ENCODE measurements at regions not wholly inside any gene's neighbourhood (a gene's known extent, or its start where the extent isn't known, plus 50 kb on each side); places are given as distances from the start of the nearest gene placed in this dataset.
A peak's percentile ranks its signal among the peaks of the same experiment; 100 is the strongest.

DNA sequence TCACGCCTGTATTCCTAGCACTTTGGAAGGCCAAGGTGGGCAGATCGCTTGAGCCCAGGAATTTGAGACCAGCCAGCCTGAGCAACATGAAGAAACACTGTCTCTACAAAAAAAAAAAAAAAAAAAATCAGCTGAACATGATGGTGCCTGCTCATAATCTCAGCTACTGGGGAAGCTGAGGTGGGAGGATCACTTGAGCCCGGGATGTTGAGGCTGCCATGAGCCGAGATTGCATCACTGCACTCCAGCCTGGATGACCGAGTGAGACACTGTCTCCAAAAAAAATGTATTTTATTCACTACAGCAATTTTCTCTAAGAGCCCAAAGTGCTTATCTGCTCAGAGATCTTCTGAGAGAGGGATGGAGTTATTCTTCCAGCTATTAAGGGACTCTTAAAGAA lies 215.8 kb upstream of the PPP3CA start:
- no peak for DNase-seq

DNA sequence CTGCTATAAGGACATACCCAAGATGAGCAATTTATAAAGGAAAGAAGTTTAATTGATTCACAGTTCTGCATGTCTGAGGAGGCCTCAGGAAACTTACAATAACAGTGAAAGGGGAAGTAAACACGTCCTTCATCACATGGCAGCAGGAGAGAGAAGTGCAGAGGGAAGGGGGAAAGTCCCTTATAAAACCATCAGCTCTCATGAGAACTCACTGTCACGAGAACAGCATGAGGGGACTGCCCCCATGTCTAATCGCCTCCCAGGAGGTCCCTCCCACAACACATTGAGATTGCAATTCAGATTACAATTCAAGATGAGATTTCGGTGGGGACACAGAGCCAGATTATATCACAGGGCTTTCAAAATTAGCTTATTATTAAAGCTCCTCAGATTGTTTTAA lies 209.5 kb upstream of the PPP3CA start:
- no peak for DNase-seq

DNA sequence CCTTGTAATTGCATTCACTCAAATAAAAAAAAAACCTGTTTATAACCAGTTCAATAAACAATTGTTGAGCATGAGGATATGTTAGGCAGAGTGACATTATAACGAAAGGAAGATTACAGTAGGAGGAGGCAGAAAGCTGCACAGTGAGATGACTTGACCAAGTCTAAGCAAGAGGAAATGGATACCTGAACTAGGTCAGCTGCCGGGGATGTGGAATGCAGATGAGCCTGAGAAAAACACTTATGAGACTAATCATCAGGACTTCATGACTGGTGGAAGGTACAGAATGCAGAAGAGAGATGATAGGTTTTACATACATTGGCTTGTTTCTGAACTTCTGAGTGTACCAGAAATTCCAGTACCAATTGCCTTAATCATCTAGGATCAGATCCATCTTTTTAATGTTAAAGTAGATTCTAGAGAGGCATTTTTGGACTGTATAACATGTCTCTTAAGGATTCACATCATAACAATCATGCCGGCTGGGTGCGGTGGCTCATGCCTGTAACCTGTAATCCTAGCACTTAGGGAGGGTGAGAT lies 208.1 kb upstream of the PPP3CA start:
- DNase-seq: no peak

DNA sequence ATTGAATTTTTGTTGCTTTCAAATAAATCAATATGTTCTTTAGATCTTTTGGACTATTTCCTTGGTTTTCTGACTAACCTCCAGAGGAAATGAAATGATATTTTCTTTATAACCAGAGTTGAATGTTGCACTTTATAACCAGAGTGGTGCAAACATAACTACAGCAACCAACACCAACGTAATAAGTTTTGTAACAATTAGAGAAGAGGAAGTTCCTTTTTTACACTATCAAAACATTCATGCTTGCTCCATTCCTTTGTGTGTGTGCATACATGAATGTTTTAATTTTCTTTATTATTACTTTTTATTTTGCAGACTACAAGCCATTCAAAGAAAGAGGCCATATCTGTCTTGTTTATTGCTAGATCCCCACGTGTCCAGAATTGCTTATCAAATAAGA lies 193.0 kb upstream of the PPP3CA start:
- no peak for DNase-seq

DNA sequence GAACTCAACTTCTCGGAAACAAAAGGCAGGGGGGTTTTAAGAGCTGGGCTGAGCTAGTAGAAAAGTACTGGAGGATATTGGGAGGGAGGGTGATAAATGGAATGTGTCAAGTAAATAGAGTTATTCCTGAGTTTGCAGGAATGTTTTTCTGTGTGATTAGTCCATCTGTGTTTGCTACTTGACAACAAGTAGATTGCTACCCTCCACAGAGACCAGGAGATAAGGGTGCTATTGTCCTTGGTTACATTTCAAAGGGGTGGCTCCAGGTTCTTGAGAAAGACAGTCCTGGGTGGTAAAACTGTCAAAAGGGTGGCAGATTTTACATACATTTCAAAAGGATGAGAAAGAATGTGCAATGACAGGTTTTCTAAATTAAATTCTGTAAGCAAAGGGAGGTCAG lies 181.2 kb upstream of the PPP3CA start:
- no peak for DNase-seq

DNA sequence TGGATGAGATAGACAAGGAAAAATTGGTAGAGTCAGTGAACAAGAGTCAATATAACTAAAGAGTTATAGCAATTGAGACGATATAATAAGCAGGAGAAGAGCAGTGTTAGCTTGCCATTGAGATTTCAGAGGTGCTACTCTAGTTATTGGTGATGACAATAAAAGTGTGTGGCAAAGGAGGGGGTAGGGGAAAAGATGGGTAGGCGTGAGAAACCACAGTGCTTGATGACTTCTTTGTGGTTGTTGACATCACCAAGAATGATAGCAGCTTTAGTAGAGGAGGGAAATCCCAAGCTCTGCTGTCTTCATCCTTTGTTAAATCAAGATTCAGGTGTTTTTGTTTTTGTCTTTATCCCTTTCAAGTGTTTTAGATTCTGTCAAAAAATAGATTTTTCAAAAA lies 179.9 kb upstream of the PPP3CA start:
- DNase-seq: no peak

DNA sequence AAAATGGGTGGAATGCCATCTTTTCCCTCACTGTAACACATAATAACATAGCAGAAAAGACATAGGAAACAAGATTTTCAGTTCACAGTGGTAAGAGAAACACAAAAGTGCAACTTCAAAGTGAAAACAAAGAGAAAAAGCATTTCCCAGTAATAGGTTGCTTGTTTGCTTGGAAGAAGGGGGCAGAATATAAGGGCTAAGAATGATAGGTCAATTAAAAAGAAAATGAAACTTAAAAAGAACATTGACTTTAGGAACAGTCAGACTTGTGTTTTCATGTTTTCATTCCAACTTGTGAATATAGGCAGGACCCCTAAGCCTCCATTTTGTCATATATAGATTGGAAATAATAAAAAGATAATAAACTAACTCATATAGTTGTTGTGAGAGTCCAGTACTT lies 168.2 kb upstream of the PPP3CA start:
- no peak for DNase-seq

DNA sequence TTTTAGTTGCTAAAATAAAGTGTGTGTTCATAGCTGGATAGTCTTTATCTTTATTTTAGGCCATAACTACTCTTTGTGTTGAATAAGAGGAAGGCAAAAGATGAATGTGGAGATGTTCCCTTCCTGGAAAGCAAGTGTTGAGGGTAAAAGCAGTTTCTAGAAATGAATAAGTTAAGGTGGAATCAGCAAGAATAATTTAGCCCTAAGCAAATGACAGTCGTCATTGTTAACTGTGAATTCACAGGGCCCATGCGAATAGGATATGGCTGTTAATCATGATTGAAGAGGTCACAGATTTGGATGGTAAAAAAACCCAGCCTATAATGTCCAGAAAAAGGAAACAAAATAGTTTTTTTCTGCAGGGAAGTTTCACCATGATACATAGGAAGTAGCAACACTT lies 167.8 kb upstream of the PPP3CA start:
- DNase-seq: no peak

DNA sequence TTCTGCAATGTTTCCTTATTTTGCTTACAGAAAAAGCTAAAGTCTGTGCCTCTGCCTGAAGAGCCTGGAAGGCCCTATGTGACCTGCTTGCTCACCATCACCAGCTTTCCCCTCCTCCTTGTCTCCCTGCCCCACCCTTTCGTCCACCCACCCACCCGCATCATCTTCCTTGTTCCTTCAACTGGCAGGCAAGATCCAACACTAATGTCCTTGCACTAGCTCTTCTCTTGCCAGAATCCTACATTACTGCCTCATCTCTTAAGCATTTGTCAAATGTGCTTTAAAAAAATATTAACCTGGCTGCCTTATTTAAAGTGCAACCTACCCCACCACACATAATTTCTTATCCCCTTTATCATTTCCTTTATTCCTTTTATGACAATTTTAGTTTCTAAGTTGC lies 165.1 kb upstream of the PPP3CA start:
- no peak for DNase-seq

DNA sequence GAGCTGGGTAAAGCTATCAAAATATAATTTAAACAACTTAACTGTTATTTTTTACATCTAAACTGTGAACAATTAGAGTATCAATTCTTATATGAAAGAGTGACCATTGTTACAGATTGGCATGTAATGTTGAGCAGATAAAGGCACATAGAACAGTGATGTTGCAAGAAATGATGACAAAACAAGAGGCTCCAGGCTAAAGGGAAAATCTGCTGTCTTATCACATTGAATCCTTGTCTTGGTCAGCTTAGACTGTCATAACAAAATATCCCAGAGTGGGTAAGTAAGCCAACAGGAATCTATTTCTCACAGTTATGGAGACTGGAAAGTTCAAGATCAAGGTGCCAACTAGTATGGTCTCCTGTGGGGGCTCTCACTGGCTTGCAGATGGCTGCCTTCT lies 154.1 kb upstream of the PPP3CA start:
- DNase-seq: no peak

DNA sequence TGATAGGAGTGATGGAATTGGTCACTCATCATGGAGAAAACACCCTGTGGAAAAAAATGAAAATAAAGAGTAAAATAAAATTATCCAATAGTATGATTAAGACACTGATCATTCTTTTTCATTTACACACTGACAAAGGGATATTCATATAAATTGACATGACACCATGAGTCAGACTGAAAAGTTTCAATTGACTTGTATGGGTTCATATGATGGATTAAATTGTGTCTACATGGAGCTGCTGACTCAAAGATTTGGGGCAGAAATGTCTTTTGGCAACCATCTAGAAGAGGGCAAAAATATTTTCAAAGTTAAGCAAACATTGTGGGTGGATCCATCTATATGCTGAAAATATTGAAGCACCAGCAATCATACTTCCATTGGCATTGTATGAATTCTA lies 153.4 kb upstream of the PPP3CA start:
- no peak for DNase-seq

DNA sequence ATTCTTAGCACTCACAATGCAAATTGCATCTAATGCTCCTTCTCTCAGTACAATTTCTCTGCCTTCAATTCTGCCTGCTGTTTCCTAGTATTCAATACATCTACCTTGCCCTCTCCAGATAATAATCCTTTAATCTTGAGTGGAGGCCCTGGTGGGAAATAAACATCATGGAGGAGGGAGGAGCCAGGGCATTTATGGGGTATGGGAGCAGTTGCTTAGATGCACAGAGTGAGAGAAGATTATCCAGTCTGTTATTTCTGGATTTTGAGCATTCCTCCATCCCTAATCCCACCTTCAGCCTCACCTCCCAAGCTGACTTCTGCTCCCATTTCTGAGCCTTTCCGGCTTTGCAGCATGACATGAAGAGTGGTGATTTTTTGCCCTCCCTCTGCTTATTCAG lies 127.9 kb upstream of the PPP3CA start:
- DNase-seq: no peak

DNA sequence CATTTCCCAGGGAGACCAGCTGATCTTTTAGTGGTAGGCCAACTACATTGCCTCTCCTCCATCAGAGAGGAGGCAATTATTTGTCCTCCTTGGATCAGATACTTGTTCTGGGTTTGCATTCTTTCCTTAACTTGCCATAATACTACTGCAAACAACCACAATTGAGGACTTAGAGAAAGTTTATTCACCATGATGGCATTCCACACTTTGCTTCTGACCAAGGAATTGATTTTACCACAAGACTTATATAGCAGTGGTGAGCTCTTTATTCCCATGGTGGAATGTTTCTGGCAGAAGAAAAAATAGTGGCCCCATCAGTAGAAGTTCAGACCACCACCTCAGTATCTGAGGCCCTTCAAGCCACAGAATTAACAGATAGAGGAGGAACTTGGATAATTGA lies 123.9 kb upstream of the PPP3CA start:
- no peak for DNase-seq

DNA sequence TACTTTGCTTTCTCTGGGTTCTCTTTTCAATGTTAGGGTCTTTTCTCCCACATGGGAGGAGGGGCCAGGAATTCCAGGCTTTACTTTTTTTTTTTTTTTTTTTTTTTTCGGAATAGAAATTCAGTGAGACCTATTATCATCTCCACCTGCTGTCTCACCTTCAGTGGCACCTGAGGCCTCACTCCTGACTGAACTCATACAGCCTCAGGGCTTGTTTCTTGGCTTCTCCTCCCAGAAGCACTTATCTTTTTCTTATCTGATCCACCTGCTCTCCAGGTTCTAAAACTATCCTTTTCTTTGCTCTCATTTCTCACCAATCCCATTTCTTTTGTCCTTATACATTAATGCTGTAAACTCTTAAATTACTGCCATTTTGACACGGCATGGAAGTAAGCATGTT lies 117.3 kb upstream of the PPP3CA start:
- DNase-seq: no peak

DNA sequence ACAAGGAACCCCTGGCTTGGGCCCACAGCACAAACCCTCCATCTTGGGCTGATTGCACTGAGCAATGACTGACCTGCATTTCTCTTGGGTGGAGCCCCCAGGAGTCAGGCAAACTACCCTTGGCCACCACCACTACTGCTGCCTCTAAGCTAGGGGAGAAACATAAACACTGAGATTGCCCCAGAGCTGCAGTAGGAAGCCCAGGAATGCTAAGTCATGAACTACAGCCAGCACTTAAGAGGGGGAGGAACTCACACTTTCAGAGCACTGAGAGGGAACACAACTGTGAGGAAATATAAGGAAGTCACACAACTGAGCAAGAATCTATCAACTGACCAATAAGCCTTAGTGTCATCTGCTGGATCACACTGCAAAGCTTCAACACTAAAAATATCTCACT lies 111.6 kb upstream of the PPP3CA start:
- no peak for DNase-seq

DNA sequence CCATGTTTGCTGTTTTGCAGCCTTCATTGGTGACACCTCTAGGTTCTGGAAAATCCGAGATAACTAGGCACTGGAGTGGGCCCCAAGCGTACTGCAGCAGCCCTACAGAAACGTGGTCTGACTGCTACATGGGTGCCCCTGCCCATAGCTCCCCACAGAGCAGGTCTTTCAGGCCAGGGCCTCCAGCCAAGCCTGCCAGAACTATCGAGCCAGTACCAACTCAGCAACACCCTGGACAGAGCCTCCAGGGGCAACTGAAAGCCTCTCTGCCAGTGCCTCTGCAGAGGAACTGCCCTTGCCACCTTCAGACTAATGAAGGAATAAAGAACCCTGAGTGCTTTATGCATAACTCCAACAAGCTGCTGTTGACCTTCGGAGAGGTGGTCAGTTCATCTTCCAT lies 111.1 kb upstream of the PPP3CA start:
- DNase-seq: no peak

DNA sequence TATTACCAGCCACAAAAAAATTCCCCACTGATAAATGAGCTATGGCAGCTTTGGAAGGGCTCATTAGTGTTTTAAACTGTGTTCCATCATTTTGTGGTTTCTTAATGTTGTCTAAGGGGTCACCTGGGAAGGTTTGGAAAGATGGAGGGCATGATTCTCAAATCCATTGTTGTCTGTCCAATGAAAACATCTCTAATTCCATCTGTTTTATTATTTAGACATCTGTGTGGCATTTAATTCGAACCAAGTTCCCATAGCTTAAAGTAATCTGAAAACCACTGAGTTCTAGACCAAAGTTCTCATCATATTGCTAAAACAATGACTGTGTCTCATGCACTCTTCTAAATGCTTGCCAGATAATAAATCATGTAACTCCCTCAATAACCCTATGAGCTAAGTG lies 103.8 kb upstream of the PPP3CA start:
- no peak for DNase-seq

DNA sequence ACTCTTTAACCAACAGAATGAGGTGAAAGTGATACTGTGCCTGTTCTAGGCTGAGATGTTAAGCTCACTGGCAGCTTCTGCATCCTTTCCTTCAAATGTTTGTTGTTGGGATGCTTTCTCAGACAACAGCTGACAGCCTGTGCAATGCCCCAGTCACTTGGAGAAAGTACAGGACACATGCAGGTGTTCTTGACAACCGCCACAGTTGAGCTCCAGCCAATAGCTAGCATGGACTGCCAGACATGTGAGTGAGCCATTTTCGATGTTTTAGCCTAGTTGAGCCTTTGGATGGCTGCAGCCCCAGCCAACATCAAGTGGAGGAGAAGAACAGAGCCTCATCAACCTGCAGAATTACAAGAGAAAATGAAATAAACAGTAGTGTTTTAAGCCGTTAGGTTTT lies 94.1 kb upstream of the PPP3CA start:
- DNase-seq: no peak

DNA sequence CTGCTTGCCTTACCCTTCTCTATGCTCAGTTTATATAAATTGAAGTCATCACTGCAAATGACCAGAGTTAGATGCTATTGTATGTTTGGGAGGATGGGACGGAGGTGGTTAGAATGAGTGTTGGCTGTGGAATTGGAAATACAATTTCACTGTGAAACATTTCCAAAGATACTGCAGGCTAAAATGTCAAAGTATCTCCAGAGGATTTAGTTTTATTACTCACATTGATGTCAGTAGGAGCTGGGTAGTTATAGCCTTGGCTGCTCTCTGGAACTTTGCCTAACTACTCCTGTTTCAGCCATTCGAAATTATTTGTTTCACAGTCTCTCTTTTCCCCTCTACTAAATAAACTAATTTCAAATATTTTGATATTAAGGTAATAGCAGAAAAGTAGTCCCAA lies 92.6 kb upstream of the PPP3CA start:
- no peak for DNase-seq

DNA sequence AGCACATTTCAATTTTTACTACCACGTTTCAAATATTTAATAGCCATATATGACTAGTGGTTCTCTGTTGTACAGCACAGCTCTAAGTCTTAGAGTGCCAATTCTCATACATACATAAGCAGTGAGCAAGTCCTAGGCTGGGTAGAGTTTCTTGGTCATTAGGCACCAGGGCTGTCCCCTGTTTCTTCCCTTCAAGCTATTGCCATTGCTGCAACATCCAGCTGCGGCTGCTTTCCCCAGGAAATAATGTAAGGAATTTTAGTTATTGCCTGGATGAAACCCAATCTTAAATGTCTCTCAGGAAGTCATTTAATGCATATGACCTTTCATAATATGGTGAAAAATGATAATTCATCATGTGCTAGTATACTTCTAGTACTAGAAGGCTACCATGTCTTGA lies 74.1 kb upstream of the PPP3CA start:
- DNase-seq: no peak

DNA sequence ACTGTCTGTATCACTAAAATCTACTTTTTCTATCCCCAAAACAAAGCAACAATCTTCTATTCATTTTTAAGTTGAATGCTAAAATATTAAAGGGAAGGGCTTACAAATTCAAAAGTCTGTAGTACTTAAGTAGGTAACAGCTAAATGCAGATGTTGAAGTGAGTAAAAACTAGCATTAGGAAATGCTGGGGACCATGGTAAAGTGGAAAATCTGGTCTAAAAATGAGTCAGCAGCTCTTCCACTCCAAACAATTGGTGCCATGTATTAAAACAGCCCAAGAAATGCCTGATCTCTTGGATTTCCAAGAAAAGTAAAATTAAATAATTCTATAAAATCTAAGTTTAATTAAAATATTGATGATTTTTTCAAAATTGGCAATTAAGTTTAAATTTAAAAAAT lies 73.3 kb upstream of the PPP3CA start:
- no peak for DNase-seq

DNA sequence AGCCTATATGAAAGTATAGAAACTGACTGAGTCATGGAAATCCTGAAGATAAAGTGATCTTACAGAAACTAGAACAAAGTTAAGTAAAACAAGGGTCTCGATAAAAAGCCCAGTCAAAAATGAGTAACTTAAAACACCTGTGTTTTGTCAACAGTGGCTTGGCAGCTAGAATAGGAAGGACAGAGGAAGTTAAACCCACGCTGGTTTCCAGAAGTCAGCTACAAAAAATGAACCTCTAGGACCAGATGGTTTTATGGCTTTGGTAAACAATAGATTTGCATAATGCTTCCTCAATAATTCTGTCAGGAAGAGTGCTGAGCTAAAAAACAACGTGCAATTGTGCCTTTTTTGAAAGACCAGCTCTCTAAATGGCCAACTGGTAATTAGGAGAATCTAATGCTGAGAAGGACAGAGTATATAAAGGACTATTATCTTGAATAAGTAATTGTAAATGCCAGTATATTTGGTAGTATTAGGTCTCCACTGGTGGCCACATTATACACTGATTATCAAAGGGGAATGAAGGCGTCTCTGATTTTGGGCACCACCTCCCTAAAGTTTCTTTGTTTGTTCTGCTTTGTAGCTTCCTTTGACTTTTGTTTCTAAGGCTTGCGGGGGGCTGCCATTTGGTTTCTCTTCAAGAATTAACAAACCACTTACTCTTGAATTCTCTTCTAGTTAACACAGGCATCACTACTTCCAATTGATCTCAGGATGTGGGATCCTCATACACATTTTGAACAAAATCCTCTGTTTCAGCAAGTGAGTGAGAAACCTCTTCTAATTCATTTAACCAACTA lies 72.2 kb upstream of the PPP3CA start:
- DNase-seq: peak; percentile 22

DNA sequence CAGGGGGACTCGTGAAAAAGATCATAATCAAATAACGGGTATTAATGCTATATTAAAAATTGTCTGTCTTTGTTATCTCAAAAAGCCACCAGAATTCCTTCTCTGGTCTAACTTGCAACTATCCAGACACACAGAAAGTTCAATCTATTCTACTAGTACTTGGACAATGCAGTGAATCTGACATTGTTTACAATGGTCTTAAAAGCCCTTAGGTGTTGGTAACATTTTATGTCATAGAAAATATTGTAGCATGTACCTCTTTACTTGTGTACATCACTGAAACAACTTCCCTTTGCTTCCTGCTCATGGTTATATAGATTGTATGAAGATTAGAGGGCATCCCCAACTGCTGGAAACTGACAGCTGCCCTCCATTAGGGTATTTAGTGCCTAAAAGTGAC lies 71.1 kb upstream of the PPP3CA start:
- no peak for DNase-seq

DNA sequence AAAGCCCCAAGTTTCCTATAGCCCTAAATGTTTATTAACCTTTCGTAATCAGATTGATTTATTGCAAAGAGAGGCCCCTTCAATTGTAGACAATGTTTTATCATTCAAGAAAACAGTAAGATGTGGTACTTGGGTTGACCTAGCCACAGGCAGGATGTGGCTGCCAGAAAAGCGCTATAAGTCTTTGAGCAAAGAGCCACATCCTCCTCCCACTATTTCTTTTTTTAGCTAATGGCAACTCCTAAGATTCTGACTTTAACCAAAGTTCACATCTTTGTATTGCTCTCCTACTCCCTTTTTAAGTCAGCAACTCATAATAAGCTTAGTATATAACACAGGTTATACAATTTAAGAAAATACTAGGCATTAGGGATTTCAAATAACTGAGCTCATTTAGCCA lies 70.7 kb upstream of the PPP3CA start:
- DNase-seq: no peak

DNA sequence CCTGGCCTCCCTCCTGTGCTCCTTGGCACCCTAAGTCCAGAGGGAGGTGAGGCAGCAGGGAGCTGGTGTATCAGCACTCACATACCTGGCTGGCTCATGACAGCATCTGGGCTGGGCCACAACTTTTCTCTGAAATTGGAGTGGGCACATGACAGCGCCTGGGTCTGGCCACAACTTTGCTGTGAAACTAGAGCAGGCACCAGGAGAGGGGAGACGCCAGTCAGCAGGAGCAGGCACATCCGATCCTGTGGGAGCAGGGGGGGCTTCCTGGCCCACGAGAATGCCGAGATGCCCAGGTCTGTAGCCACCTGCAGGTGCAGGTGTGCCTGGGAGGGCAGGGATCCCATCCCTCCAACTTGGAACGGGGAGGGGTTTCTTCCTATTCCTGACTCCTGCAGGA lies 69.7 kb upstream of the PPP3CA start:
- no peak for DNase-seq

Data from NCI-H510A treated with DMSO at 0.1 percent for 48 hours (cell line).